NCI-H146 treated with DMSO at 0.1 percent for 48 hours (cell line): ENCODE measurements at regions not wholly inside any gene's neighbourhood (a gene's known extent, or its start where the extent isn't known, plus 50 kb on each side); places are given as distances from the start of the nearest gene placed in this dataset.
A peak's percentile ranks its signal among the peaks of the same experiment; 100 is the strongest.

ENCODE experiments used
- DNase-seq: peaks from one replicate; lab custom pipeline; 2025; ENCODE audit not compliant: unreplicated experiment; lab: John Stamatoyannopoulos, UW

DNA sequence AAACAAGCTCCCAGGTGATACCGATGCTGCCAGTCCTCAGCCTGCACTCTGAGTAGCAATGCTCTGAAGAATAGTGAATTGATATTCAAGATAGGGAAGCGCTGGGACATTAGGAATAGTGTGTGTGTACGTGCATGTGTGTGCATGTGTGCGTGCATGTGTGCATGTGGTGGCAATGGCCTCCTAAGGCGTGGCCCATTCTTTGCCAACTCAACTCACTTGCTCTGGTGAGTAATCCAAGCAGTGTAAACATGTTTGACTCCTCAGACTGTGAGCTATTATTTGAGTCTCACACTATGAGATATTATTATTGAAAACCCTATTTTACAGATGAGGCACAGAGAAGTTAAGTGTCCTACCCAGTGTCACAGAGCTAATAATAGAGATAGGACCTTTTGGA is 186.6 kb downstream of the RAB11FIP2 start:
- no peak for DNase-seq

DNA sequence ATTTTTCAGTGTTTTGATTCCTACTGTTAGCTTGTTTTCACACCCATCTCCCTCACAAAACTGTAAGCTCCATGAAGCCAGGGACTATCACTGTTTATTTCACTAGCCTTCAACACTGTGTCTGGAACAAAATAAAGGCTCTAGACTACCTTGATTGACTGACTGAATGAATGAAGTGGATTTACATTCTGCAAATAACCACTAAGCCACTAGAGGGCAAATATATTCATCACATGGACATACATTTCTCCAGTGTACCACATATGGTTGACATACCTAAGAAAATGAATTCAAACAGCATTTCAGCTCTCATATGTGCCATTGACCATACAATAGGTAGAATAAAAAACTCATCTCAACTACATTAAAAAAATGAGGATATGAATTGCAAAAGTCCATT is 185.9 kb downstream of the RAB11FIP2 start:
- no peak for DNase-seq

DNA sequence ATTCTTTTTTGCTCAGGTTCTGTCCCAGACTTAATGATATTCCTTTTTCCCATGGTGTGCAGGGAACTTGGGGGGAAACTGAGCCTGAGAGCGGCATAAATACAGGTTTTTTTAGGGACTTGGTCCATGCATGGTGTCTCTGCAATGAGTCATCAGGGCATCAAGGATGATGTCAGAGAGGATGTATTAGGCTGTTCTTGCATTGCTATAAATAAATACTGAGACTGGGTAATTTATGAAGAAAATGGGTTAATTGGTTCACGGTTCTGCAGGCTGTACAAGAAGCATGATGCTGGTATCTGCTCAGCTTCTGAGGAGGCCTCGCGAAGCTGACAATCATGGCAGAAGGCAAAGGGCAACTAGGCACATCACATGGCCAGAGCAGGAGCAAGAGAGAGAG is 185.4 kb downstream of the RAB11FIP2 start:
- no peak for DNase-seq

DNA sequence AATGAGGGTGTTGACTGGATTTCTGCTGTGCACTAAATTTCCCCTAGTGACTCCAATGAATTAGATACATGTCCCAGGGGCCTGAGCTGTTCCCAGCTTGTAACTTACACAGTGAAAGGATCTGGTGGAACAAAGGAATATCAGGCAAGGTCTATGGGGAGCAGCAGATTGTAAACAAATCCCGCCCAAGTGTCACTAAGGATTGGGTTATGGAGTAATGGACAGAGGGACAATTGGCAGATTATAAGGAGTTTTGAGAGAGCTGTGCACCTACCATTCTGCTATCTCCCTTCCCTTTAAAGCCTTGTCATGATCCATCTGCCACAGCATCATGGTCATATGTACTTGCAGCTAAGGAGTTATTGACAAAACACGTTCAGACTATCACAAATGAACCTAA is 183.0 kb downstream of the RAB11FIP2 start:
- no peak for DNase-seq

DNA sequence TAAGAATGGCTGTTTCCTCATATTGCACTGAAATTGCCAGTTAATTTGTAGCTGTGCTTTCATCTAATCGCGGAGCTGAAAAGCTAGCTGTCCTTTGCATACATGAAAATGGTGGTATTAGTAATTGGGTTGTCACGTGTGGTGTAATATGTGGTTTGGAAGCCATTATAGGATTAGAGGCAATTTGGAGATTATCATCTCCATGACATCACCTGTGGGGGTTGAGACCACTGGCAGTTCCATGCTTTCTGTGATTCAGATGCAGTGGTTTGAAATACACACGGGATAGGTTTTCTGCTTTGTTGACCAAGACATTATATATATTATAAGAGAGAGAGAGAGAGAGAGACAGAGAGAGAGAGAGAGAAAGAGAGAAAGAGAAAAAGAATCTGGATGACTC is 180.8 kb downstream of the RAB11FIP2 start:
- peak; percentile 60 for DNase-seq

DNA sequence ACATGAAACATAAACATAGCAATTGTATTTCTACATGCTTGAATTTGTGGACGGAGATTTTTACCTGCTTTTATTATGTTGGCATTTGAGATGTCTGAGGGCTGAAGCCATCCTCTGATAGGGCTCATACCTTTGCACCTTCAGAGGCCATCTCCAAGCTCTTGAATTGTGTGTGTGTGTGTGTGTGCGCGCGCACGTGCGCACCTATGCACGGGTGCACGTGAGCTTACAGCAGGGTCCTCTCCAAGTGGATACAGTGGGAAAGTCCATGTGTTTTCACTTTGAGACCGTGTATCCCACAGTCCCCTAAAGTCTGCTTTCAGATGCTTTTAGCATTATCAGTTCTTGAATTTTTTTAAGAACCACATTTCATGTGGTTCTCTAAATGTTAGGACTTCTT is 178.6 kb downstream of the RAB11FIP2 start:
- no peak for DNase-seq

DNA sequence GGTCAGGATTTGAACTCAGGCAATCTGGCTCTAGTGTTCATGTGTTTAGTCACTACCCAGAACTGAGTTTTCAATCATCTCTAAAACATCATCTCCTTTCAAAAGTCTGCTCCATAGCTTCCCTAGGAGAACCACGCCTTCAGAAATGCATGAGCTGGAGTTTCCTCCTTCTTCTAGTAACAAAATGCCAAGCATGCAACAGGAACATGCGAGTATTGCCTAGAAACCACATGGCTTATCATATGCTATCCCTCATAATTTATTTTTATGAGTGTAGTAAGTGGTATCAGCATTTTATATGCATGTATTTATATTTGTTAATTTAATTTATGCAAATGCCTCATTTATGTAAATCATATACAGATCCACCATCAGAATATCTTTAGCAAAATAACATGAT is 170.9 kb downstream of the RAB11FIP2 start:
- DNase-seq: no peak

DNA sequence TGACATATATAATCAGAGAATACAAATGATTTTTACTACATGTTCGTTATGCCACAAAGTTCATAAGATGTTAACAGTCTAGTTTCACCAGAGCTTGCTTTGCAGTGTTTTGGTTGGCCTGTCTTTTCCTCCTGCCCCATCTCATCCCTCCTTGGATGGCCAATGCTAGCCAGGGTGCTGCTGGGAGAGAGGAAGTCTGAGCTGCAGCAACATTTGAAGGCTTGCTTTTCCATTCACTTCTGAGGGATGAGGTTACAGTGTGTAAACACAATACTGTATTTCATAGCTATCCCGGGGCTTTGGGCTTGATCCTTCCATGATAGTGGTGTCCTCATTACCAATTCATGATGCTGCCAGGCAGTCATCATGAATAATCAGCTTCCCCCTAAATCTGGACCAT is 170.5 kb downstream of the RAB11FIP2 start:
- DNase-seq: no peak

DNA sequence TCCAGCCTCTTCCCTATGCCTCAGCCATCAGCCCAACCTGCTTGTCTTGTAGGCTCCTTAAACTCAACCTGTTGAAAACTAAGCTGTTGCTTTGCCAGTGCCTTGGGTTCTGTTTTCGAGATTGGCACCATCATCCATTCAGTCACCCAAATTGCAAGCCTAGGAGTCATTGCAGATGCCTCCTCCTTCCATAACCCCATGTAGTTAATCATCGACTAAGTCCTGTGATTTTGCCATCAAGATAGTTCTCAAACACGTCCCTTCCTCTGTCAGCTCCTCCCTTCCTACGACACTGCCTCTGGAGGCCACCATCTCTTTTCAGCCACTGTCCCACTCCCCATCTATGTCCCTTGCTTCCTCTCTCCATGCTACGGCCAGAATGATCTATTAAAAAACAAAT is 168.1 kb downstream of the RAB11FIP2 start:
- DNase-seq: no peak

DNA sequence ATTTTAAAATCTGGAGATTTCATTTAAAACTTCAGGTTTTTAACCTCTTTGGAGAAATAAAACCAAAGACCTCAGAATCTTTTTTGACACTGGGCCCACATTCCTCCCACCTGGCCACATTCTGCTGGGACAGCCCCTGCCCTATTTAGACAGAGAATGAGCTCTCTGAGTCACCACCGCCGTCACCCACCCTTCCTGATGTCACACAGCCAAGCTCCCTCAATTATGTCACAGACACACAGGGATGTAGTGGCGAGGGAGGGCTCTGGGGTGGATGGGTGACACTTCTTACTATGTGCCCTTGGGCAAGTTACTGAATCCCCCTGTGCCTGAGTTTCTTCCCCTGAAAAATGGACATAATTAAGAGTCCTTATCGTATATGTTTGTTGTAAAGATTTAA is 162.6 kb downstream of the RAB11FIP2 start:
- no peak for DNase-seq

DNA sequence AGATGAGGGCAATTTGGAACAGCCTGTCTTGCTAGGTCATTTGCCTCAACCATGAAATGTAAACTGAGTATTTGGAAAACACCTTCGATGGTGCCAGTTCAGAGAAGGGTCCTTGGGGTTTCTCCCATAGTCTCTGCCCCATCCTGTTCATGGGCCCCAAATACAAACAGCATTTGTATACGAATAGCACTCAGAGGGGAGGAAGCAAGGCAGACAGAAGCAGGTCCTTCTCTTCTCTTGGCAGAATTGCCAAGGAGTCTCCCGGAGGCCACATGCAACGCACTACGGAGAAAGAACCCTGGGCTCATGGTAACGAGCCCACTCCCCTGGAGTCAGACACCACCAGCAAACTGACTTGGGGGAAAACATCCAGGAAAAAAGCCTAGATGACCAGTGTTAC is 162.1 kb downstream of the RAB11FIP2 start:
- no peak for DNase-seq

DNA sequence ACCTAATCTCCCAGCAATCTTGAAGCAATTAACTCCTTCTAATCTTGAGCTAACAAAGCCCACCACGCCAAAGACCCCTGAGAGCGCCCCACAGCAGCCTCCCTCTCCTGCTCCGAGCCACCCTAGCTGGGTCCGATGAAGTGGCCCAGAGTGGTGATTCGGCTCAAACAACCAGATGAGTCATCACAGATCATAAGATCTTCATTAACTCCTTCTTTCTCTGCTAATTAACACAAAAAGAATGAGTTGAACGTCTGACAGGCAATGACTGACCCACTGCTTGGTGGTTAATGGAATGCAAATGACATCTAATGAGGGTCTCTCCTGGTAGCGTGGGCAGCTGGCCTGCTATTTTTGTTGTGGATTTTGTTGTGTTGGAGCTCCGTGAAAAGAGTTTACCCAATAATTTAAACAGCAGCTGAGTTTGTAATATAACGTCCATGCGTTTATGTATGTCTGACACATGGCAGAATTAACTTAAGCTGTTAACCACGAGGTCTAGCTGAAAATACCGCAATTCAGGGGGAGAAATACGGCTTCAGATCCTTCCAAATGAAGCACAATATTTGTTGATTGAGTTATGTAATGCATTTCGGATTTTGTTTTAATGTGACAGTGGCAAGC is 161.4 kb downstream of the RAB11FIP2 start:
- DNase-seq: no peak

DNA sequence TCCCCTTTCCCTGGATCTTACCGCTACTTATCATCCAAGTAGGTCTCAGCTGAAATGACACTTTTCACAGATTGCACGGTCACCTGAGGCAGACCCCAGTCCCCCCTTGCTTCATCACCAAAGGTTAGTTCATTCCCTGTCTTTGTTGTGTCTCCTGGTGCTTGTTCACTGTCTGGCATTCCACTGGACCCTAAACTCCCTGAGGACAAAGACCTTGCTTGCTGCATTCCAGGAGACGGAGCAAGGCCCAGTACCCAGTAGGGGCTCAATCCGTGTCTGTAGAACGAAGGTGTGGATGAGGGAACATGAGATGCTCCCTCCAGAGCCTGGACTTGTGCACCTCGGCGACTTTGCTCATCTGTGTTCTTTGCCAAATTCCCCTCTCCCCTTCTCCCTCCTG is 160.0 kb downstream of the RAB11FIP2 start:
- no peak for DNase-seq

DNA sequence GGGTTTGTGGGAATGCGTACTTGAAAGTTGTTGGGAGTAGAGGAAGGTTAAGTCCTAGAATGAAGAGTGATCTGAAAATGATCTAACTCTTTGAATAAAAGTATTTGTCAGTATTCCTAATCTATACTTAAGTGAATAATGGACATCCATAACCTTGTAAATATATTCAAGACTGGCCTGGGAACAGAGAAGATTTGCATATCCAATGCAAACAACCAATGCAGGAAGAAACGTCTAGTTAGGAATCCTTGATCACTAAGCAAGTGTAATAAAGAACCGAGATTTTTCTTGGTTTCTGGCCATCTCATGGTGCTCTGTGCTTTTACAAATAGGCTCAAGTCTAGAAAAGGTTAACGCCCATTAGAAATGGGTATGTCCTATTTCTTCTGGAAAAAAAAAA is 157.1 kb downstream of the RAB11FIP2 start:
- no peak for DNase-seq

DNA sequence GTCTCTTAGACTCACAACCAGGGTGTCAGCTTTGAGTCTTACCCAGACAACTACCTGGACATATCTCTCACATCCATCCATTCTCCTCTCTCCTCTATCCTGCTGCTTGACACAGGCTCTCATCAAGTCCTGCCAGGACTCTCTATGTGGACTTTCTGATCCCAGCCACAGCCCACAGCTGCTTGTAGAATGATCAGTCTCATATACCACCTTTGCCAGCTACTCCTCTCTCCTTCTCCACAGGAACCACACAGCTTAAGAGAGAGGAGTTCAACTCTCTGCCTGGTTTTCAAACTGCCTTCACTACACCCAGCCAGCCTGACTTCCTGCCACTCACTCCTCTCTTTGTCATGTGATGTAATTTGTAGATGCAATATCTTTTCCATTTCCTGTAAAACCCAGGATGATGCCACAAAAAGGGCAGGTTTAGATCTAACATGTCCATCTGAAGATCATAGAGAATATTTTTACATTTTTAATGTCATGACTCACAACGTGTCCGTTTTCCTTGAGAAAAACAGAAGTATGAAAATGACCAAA is 154.0 kb downstream of the RAB11FIP2 start:
- no peak for DNase-seq

DNA sequence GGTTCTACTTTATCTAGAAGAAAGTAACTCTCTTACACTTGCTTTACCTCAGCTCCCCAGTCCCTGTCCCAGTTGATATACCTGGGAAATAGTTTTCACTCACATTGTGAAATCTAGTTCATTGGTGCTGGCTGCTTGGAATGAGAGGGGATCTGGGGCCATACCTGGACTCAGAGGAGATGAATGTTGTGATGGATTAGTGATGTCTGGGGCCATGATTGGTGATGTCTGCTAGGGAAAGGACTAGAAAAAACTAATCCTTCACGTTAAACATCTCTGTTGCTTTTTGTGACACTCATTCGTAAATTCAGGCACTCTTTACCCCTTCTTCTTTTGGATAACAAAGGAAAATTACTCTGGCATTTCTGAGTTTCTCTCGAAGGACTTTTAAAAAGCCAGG is 152.4 kb downstream of the RAB11FIP2 start:
- no peak for DNase-seq

DNA sequence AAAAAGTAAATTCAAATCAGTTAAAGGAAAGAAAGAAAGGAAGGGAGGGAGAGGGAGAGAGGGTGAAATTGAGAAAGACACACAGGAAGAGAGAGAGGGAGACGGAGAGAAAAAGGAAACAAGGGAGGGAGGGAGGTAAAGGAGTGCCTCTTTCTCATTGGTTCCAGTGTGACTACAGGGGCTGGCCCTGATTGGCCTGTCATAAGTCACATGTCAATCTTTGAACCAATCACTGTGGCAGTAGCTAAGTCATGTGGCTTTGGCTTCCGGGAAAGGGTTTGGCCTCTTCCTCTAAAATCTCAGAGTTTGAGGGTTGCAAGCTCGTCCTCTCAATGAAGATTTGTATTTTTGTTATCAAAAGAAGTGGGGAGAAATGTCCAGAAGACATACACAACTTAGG is 150.2 kb downstream of the RAB11FIP2 start:
- DNase-seq: no peak

DNA sequence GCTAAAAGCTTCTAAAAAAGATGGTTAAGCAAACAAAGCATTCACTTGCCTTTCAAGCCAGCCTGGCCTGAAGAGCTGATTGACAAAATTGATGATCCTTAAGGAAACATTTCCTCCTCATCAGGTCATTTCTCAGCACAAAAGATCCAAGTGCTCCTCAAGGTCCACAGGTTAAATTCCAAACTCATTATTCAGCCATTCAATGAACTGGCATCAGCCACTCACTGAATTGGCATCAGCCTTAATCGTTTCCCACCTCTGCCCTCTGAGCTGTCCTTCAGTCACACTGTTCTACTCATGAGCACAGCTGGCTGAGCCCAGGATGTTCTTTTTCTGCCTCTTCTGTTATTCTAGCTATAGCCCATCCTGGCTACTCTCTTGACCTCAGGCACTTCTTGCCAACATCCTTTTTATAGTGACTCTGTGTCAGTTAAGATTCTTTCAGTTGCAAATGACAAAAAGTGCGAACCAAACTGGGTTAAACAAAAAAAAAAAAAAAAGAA is 147.5 kb downstream of the RAB11FIP2 start:
- DNase-seq: peak; percentile 83

DNA sequence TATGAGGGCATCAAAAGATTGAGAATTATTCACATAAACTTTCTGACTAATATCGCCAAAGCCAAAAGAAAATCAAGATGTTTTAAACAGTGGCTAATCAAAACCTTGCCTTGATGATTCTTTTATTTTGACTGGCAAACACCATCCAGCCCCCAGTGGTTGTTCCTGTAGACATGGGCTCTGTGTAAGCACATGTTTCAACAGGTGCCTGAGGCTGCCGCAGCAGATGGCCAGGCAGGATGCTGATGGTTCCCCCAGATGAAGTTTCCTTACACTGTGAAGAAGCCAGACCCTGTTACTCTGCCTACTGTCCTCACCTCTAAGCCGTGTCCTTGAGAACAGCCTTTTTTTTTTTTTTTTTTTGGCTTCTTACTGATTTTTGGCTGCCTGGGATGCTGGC is 146.5 kb downstream of the RAB11FIP2 start:
- no peak for DNase-seq

DNA sequence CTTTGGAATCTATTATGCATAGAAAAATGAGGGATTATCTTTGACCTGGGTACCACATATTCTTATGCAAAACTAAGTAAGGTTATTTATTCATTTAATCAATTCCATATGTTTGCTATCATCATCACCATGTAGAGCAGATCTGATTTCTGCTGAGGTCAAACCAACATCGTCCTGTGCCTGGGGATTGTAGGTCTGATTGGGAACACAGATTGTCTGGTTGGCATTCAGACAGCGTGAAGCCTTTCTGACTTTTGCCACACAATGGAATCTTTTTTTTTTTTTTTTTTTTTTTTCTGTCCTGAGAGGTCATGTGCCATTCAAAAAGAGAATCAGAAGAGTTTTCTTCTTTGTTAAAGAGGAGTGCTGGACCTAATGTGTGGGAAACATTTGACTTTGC is 142.9 kb downstream of the RAB11FIP2 start:
- no peak for DNase-seq

DNA sequence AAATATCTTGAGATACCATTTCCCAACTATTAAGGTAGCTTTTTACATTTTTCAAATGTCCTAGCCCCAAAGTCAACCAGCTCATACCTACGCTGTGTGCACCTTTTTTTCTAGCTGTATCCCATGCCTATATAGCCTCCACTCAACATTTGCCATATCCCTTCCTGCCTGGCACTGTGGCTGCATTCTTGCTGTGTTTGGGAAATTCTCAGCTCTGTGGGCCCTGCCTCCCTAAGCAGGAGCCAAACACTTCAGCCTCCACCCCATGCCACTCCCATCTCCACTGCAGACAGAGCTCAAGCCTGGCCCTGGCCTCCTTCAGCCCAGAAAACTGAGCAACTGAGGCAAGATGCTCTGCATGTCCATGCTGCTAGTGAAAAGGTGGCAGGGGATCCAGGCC is 141.3 kb downstream of the RAB11FIP2 start:
- no peak for DNase-seq

DNA sequence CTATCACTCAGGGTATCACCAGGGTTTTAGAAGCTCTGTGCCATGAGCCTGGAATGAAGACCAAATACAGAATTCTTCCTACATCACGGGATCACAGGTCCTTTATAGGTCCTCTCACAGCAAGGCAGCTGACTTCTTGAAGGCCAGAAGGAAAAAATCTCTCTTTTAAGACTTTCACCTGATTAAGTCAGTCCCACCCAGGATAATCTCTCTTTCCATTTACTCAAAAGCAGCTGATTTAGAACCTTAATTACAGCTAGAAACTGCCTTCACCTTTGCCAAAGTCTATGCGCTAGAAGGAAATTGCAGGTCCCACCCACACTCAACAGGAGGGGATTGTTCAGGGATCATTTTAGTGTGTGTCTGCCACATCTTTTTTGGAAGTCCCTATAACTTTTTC is 135.1 kb downstream of the RAB11FIP2 start:
- DNase-seq: no peak

DNA sequence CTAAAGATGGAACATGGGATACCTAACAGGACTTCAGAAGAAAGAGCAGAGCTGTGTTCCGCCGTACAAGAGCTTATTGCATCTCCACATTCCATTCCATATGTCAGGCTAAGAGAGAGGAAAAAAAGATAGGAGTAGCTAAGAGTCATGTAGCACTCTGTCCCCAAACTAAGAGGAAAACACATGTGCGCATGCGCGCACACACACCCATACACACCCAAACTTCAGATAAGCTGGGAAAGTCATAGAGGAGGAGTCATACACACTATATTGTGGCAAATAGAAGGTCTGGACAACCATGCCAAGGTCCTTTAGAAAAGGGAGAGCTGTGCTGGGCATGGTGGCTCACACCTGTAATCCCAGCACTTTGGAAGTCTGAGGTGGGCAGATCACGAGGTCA is 132.4 kb downstream of the RAB11FIP2 start:
- DNase-seq: no peak
